CD4-positive, CD25-positive, alpha-beta regulatory T cell (primary cell): ENCODE measurements at regions not wholly inside any gene's neighbourhood (a gene's known extent, or its start where the extent isn't known, plus 50 kb on each side); places are given as distances from the start of the nearest gene placed in this dataset.

Source experiments
- ATAC-seq, 2 donors: fragments of 150-1000 bp; cut with Tn5 transposase; one replicate each; pipeline ENCODE4 v1.10.0; 2021; ENCODE audit warnings: low read depth in 2 of 2, moderate number of reproducible peaks in 2 of 2, moderate library complexity in 1 of 2
- DNase-seq, 3 donors: peaks; one replicate each; pipeline versions ENCODE4 v3.0.0 to v3.0.0-alpha.2; 2012 to 2022; ENCODE audit warnings: mixed read lengths in 1 of 3
- H3K27ac ChIP-seq: one replicate; pipeline ENCODE4 v1.7.0; 2013; ENCODE audit warnings: mild to moderate bottlenecking, low read length; ENCODE audit not compliant: insufficient read depth, poor library complexity, severe bottlenecking
- H3K27me3 ChIP-seq: one replicate; pipeline ENCODE4 v1.7.0; 2013; ENCODE audit warnings: low read length; ENCODE audit not compliant: control insufficient read depth, insufficient read depth
- H3K36me3 ChIP-seq: one replicate; pipeline ENCODE4 v1.7.0; 2013; ENCODE audit warnings: mild to moderate bottlenecking, low read length, moderate library complexity; ENCODE audit not compliant: control insufficient read depth, insufficient read depth
- H3K4me1 ChIP-seq: 2 replicates; pipeline ENCODE4 v1.7.0; 2013; ENCODE audit warnings: mild to moderate bottlenecking, low read length; ENCODE audit not compliant: insufficient read depth, control insufficient read depth, poor library complexity, severe bottlenecking
- H3K4me3 ChIP-seq: one replicate; pipeline ENCODE4 v1.7.0; 2013; ENCODE audit warnings: low read depth, mild to moderate bottlenecking, low read length, moderate library complexity
- H3K9me3 ChIP-seq, 2 experiments: 1 replicate in 1 of 2; 2 replicates in 1 of 2; pipeline ENCODE4 v1.7.0; 2013; ENCODE audit warnings: low read length in 2 of 2, mild to moderate bottlenecking in 1 of 2, moderate library complexity in 1 of 2; ENCODE audit not compliant: control insufficient read depth in 2 of 2
- H3K27ac Mint-ChIP-seq, 3 donors: one replicate each; pipeline ENCODE4 v1.8.0; 2020 to 2022; ENCODE audit warnings: mild to moderate bottlenecking in 3 of 3, mixed read lengths in 3 of 3, moderate library complexity in 2 of 3
- H3K27me3 Mint-ChIP-seq: one replicate; pipeline ENCODE4 v1.8.0; 2022; ENCODE audit warnings: mild to moderate bottlenecking, mixed read lengths
- H3K36me3 Mint-ChIP-seq: one replicate; pipeline ENCODE4 v1.8.0; 2020; ENCODE audit warnings: mixed read lengths
- H3K4me1 Mint-ChIP-seq, 4 donors: one replicate each; pipeline ENCODE4 v1.8.0; 2020 to 2022; ENCODE audit warnings: mixed read lengths in 4 of 4, mild to moderate bottlenecking in 1 of 4
- H3K4me3 Mint-ChIP-seq, 4 donors: one replicate each; pipeline ENCODE4 v1.8.0; 2020 to 2022; ENCODE audit warnings: mild to moderate bottlenecking in 4 of 4, mixed read lengths in 4 of 4, moderate library complexity in 3 of 4
- H3K9me3 Mint-ChIP-seq, 7 donors: one replicate each; pipeline ENCODE4 v1.8.0; 2020 to 2022; ENCODE audit warnings: mixed read lengths in 7 of 7, mild to moderate bottlenecking in 3 of 7, moderate library complexity in 2 of 7

GRCh38 chr13:22486490-22486889 is 694.3 kb upstream of the SGCG start:
- DNase-seq (no peak), ATAC-seq (no peak)
- Histone ChIP-seq H3K9me3 (no peaks in the 10 kb centered on the region), H3K27ac (no peak overlapping the region), H3K36me3 (no peaks in the 10 kb centered on the region), H3K4me3 (no peak overlapping the region), H3K4me1 (no peaks in the 10 kb centered on the region), H3K27me3 (no peaks in the 10 kb centered on the region)
- H3K27me3 Mint-ChIP-seq = no peaks in the 10 kb centered on the region
- peaks cover 0 to 6% (median 0%) of the 10 kb centered on the region in 7 donors for H3K9me3 Mint-ChIP-seq
- no peaks in the 10 kb centered on the region for H3K36me3 Mint-ChIP-seq
- H3K4me3 Mint-ChIP-seq = no peak overlapping the region
- no peaks in the 10 kb centered on the region for H3K4me1 Mint-ChIP-seq
- H3K27ac Mint-ChIP-seq = no peak overlapping the region

GRCh38 chr13:22487932-22488331 is 692.8 kb upstream of the SGCG start:
- ATAC-seq (no peak), DNase-seq (no peak)
- Mint-ChIP-seq H3K27ac (no peak overlapping the region), H3K4me3 (no peak overlapping the region), H3K9me3 (peaks cover 0 to 3% (median 0%) of the 10 kb centered on the region in 7 donors), H3K36me3 (no peaks in the 10 kb centered on the region), H3K27me3 (no peaks in the 10 kb centered on the region), H3K4me1 (no peaks in the 10 kb centered on the region)
- Histone ChIP-seq H3K9me3 (no peaks in the 10 kb centered on the region), H3K27me3 (no peaks in the 10 kb centered on the region), H3K36me3 (no peaks in the 10 kb centered on the region), H3K4me1 (no peaks in the 10 kb centered on the region), H3K27ac (no peak overlapping the region), H3K4me3 (no peak overlapping the region)

GRCh38 chr13:22489771-22490170 is 691.0 kb upstream of the SGCG start:
- H3K36me3 ChIP-seq = no peaks in the 10 kb centered on the region
- H3K27me3 ChIP-seq = no peaks in the 10 kb centered on the region
- Mint-ChIP-seq H3K36me3 (no peaks in the 10 kb centered on the region), H3K27me3 (no peaks in the 10 kb centered on the region), H3K27ac (no peak overlapping the region), H3K4me3 (no peak overlapping the region), H3K4me1 (no peaks in the 10 kb centered on the region), H3K9me3 (peaks cover 0 to 5% (median 2%) of the 10 kb centered on the region in 7 donors)
- ATAC-seq (no peak), DNase-seq (no peak)
- H3K9me3 ChIP-seq = no peaks in the 10 kb centered on the region
- H3K4me3 ChIP-seq = no peak overlapping the region
- H3K27ac ChIP-seq = no peak overlapping the region
- no peaks in the 10 kb centered on the region for H3K4me1 ChIP-seq

- Mint-ChIP-seq H3K9me3 (peaks cover 0 to 5% (median 0%) of the 10 kb centered on the region in 7 donors), H3K4me3 (no peak overlapping the region), H3K27ac (no peak overlapping the region), H3K4me1 (no peaks in the 10 kb centered on the region), H3K36me3 (no peaks in the 10 kb centered on the region), H3K27me3 (no peaks in the 10 kb centered on the region)
- Histone ChIP-seq H3K4me3 (no peak overlapping the region), H3K9me3 (no peaks in the 10 kb centered on the region), H3K27ac (no peak overlapping the region), H3K4me1 (no peaks in the 10 kb centered on the region), H3K27me3 (no peaks in the 10 kb centered on the region), H3K36me3 (no peaks in the 10 kb centered on the region)
- DNase-seq = no peak
- no peak for ATAC-seq
Observed at GRCh38 chr13:22495819-22496218, 685.0 kb upstream of the SGCG start.

GRCh38 chr13:22496803-22497508 is 683.8 kb upstream of the SGCG start:
- Mint-ChIP-seq H3K4me3 (no peak overlapping the region), H3K27ac (no peak overlapping the region), H3K36me3 (no peaks in the 10 kb centered on the region), H3K27me3 (no peaks in the 10 kb centered on the region), H3K4me1 (no peaks in the 10 kb centered on the region), H3K9me3 (peaks cover 0 to 5% (median 0%) of the 10 kb centered on the region in 7 donors)
- H3K27ac ChIP-seq = no peak overlapping the region
- DNase-seq = no peak
- H3K36me3 ChIP-seq = no peaks in the 10 kb centered on the region
- no peaks in the 10 kb centered on the region for H3K4me1 ChIP-seq
- no peaks in the 10 kb centered on the region for H3K9me3 ChIP-seq
- H3K4me3 ChIP-seq = no peak overlapping the region
- ATAC-seq = no peak
- no peaks in the 10 kb centered on the region for H3K27me3 ChIP-seq

- Mint-ChIP-seq H3K27ac (no peak overlapping the region), H3K9me3 (peaks cover 0 to 5% (median 0%) of the 10 kb centered on the region in 7 donors), H3K36me3 (no peaks in the 10 kb centered on the region), H3K4me1 (no peaks in the 10 kb centered on the region), H3K27me3 (no peaks in the 10 kb centered on the region), H3K4me3 (no peak overlapping the region)
- DNase-seq (no peak), ATAC-seq (no peak)
- H3K4me1 ChIP-seq = no peaks in the 10 kb centered on the region
- H3K27me3 ChIP-seq = no peaks in the 10 kb centered on the region
- no peaks in the 10 kb centered on the region for H3K9me3 ChIP-seq
- H3K27ac ChIP-seq = no peak overlapping the region
- H3K36me3 ChIP-seq = no peaks in the 10 kb centered on the region
- no peak overlapping the region for H3K4me3 ChIP-seq
Observed at GRCh38 chr13:22497991-22498780, 682.6 kb upstream of the SGCG start.

- H3K4me1 ChIP-seq = no peaks in the 10 kb centered on the region
- H3K4me3 Mint-ChIP-seq = no peak overlapping the region
- no peaks in the 10 kb centered on the region for H3K27me3 ChIP-seq
- no peaks in the 10 kb centered on the region for H3K36me3 ChIP-seq
- H3K27ac Mint-ChIP-seq = no peak overlapping the region
- DNase-seq (no peak), ATAC-seq (no peak)
- no peak overlapping the region for H3K4me3 ChIP-seq
- H3K36me3 Mint-ChIP-seq = no peaks in the 10 kb centered on the region
- no peak overlapping the region for H3K27ac ChIP-seq
- no peaks in the 10 kb centered on the region for H3K9me3 ChIP-seq
- no peaks in the 10 kb centered on the region for H3K4me1 Mint-ChIP-seq
- H3K27me3 Mint-ChIP-seq = no peaks in the 10 kb centered on the region
- H3K9me3 Mint-ChIP-seq = peaks cover 0 to 1% (median 0%) of the 10 kb centered on the region in 7 donors
Observed at GRCh38 chr13:22499919-22500318, 680.9 kb upstream of the SGCG start.

- H3K27ac ChIP-seq = no peak overlapping the region
- peaks cover 0 to 4% (median 0%) of the 10 kb centered on the region in 7 donors for H3K9me3 Mint-ChIP-seq
Observed at GRCh38 chr13:22505489-22505888, 675.3 kb upstream of the SGCG start.

More at GRCh38 chr13:22505489-22505888, 675.3 kb upstream of the SGCG start:
- no peaks in the 10 kb centered on the region for H3K36me3 Mint-ChIP-seq
- H3K4me1 Mint-ChIP-seq = no peaks in the 10 kb centered on the region
- H3K9me3 ChIP-seq = no peaks in the 10 kb centered on the region
- ATAC-seq = no peak
- H3K4me3 Mint-ChIP-seq = no peak overlapping the region
- H3K27me3 ChIP-seq = no peaks in the 10 kb centered on the region
- H3K36me3 ChIP-seq = no peaks in the 10 kb centered on the region
- H3K27me3 Mint-ChIP-seq = no peaks in the 10 kb centered on the region
- no peaks in the 10 kb centered on the region for H3K4me1 ChIP-seq
- no peak for DNase-seq
- no peak overlapping the region for H3K27ac Mint-ChIP-seq
- no peak overlapping the region for H3K4me3 ChIP-seq
